WI38 (cell line): ENCODE measurements at regions not wholly inside any gene's neighbourhood (a gene's known extent, or its start where the extent isn't known, plus 50 kb on each side); places are given as distances from the start of the nearest gene placed in this dataset.

Source experiments
- H3K4me3 ChIP-seq: 2 replicates; pipeline ENCODE4 v1.5.1; 2011; ENCODE audit warnings: low read depth, mild to moderate bottlenecking, control low read depth, low read length
- CTCF ChIP-seq: IDR thresholded peaks from 2 replicates; pipeline ENCODE4 v1.5.1; 2012; ENCODE audit warnings: low read depth, mild to moderate bottlenecking, control low read depth, low read length

- no peak for TF ChIP-seq CTCF
These were observed 112.9 kb upstream of the CACNA1A start for GRCh38 chr19:13619203-13619632.

GRCh38 chr19:13615890-13616289, 109.6 kb upstream of the CACNA1A start:
- H3K4me3 ChIP-seq, result no peak overlapping the region
- TF ChIP-seq CTCF, result no peak

More at GRCh38 chr19:13619203-13619632, 112.9 kb upstream of the CACNA1A start:
- H3K4me3 ChIP-seq, result no peak overlapping the region

GRCh38 chr19:13613447-13613846, 107.2 kb upstream of the CACNA1A start:
- no peak overlapping the region for H3K4me3 ChIP-seq
- no peak for TF ChIP-seq CTCF

- H3K4me3 ChIP-seq, result no peak overlapping the region
- TF ChIP-seq CTCF, result no peak
These were observed 105.3 kb upstream of the CACNA1A start for GRCh38 chr19:13611596-13611995.

- no peak overlapping the region for H3K4me3 ChIP-seq
- no peak for TF ChIP-seq CTCF
These were observed 103.9 kb upstream of the CACNA1A start for GRCh38 chr19:13610039-13610691.

- H3K4me3 ChIP-seq, result no peak overlapping the region
- TF ChIP-seq CTCF, result no peak
These were observed 99.9 kb upstream of the CACNA1A start for GRCh38 chr19:13606156-13606555.

- no peak overlapping the region for H3K4me3 ChIP-seq
- TF ChIP-seq CTCF, result no peak
These were observed 98.8 kb upstream of the CACNA1A start for GRCh38 chr19:13604902-13605586.
